Ishikawa (cell line): ENCODE measurements at regions not wholly inside any gene's neighbourhood (a gene's known extent, or its start where the extent isn't known, plus 50 kb on each side); places are given as distances from the start of the nearest gene placed in this dataset.

ENCODE experiments used
- CEBPB ChIP-seq: IDR thresholded peaks from 2 replicates; pipeline ENCODE4 v1.6.1; 2012
- CREB1 ChIP-seq: IDR thresholded peaks from 2 replicates; pipeline ENCODE4 v1.6.1; 2012; ENCODE audit warnings: low read depth
- EGR1 ChIP-seq: IDR thresholded peaks from 2 replicates; pipeline ENCODE4 v1.6.1; 2012
- EP300 ChIP-seq: IDR thresholded peaks from 2 replicates; pipeline ENCODE4 v1.6.1; 2012; ENCODE audit warnings: borderline replicate concordance
- FOXM1 ChIP-seq: IDR thresholded peaks from 2 replicates; pipeline ENCODE4 v1.6.1; 2012; ENCODE audit warnings: low read depth, borderline replicate concordance
- NFIC ChIP-seq: IDR thresholded peaks from 2 replicates; pipeline ENCODE4 v1.6.1; 2012
- RAD21 ChIP-seq: IDR thresholded peaks from 2 replicates; pipeline ENCODE4 v1.6.1; 2012; ENCODE audit warnings: low read depth
- TAF1 ChIP-seq: IDR thresholded peaks from 2 replicates; pipeline ENCODE4 v1.6.1; 2012; ENCODE audit warnings: low read depth, mild to moderate bottlenecking
- TCF12 ChIP-seq: IDR thresholded peaks from 2 replicates; pipeline ENCODE4 v1.6.1; 2012; ENCODE audit warnings: low read depth
- TEAD4 ChIP-seq: IDR thresholded peaks from 2 replicates; pipeline ENCODE4 v1.6.1; 2012
- YY1 ChIP-seq: IDR thresholded peaks from 2 replicates; pipeline ENCODE4 v1.6.1; 2012; ENCODE audit warnings: low read depth
- ZBTB7A ChIP-seq: IDR thresholded peaks from 2 replicates; pipeline ENCODE4 v1.6.1; 2012; ENCODE audit warnings: low read depth
- TF ChIP-seq, protein P1 (sequence below): IDR thresholded peaks from 2 replicates; pipeline ENCODE4 v1.6.1; 2012
- TF ChIP-seq, protein P2 (sequence below): IDR thresholded peaks from 2 replicates; pipeline ENCODE4 v1.6.1; 2012
- TF ChIP-seq, protein P3 (sequence below): IDR thresholded peaks from 2 replicates; pipeline ENCODE4 v1.6.1; 2012; ENCODE audit warnings: low read depth, mild to moderate bottlenecking

DNA sequence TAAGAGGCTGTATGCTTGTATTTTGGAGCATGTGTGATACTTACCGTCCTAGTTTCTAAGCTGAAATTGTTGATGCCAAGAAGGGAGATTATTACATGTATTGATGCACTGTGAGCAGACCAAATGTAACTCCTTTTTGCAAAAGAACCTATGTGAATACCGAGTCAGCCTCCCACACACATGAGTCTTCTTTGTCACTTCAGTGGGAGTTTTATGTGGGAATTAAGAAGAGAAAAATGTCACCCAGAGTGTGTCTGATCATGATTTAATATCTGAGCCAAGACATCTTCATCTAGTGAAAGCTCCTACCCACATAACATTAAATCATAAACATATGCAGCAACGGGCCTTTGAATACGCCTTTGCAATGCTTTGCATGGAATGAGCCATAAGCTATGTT lies 380.3 kb upstream of the ACTBL2 start:
- no peak for TF ChIP-seq EGR1
- TF ChIP-seq TEAD4, result no peak
- no peak for TF ChIP-seq CREB1
- no peak for TF ChIP-seq EP300
- TF ChIP-seq ZBTB7A, result no peak
- no peak for TF ChIP-seq CEBPB
- TF ChIP-seq, protein P1, sequence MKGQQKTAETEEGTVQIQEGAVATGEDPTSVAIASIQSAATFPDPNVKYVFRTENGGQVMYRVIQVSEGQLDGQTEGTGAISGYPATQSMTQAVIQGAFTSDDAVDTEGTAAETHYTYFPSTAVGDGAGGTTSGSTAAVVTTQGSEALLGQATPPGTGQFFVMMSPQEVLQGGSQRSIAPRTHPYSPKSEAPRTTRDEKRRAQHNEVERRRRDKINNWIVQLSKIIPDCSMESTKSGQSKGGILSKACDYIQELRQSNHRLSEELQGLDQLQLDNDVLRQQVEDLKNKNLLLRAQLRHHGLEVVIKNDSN, result no peak
- TF ChIP-seq, protein P2, sequence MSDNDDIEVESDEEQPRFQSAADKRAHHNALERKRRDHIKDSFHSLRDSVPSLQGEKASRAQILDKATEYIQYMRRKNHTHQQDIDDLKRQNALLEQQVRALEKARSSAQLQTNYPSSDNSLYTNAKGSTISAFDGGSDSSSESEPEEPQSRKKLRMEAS, result no peak
- TF ChIP-seq FOXM1, result no peak
- TF ChIP-seq NFIC, result no peak
- TF ChIP-seq RAD21, result no peak
- no peak for TF ChIP-seq YY1

DNA sequence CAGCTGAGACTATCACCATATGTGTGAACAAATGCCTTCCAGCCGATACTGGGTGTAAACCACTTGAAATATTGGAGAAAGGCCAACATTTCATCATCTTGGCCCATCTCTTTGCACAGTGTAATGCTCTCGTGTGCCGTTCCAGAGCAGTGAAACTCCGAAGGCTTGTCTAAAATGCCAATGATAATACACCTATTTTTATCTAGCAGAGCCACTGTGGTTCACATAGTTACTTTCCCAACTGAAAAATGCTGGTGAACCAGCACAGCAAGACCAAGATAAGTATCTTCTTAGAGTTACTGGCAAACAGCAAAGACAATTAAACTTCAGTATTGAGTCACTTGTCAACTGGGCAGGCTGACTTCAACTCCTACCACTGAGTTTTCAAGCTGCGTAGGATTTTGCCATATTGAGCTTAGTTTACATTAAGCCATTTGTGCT lies 379.9 kb upstream of the ACTBL2 start:
- TF ChIP-seq TCF12, result no peak
- TF ChIP-seq TAF1, result no peak
- TF ChIP-seq, protein P1, result no peak
- TF ChIP-seq EGR1, result no peak
- TF ChIP-seq CREB1, result no peak
- TF ChIP-seq, protein P2, result no peak
- TF ChIP-seq EP300, result no peak
- no peak for TF ChIP-seq RAD21
- no peak for TF ChIP-seq YY1
- no peak for TF ChIP-seq NFIC
- TF ChIP-seq FOXM1, result no peak
- no peak for TF ChIP-seq CEBPB
- no peak for TF ChIP-seq ZBTB7A
- no peak for TF ChIP-seq TEAD4
- TF ChIP-seq, protein P3, sequence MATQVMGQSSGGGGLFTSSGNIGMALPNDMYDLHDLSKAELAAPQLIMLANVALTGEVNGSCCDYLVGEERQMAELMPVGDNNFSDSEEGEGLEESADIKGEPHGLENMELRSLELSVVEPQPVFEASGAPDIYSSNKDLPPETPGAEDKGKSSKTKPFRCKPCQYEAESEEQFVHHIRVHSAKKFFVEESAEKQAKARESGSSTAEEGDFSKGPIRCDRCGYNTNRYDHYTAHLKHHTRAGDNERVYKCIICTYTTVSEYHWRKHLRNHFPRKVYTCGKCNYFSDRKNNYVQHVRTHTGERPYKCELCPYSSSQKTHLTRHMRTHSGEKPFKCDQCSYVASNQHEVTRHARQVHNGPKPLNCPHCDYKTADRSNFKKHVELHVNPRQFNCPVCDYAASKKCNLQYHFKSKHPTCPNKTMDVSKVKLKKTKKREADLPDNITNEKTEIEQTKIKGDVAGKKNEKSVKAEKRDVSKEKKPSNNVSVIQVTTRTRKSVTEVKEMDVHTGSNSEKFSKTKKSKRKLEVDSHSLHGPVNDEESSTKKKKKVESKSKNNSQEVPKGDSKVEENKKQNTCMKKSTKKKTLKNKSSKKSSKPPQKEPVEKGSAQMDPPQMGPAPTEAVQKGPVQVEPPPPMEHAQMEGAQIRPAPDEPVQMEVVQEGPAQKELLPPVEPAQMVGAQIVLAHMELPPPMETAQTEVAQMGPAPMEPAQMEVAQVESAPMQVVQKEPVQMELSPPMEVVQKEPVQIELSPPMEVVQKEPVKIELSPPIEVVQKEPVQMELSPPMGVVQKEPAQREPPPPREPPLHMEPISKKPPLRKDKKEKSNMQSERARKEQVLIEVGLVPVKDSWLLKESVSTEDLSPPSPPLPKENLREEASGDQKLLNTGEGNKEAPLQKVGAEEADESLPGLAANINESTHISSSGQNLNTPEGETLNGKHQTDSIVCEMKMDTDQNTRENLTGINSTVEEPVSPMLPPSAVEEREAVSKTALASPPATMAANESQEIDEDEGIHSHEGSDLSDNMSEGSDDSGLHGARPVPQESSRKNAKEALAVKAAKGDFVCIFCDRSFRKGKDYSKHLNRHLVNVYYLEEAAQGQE, result no peak

DNA sequence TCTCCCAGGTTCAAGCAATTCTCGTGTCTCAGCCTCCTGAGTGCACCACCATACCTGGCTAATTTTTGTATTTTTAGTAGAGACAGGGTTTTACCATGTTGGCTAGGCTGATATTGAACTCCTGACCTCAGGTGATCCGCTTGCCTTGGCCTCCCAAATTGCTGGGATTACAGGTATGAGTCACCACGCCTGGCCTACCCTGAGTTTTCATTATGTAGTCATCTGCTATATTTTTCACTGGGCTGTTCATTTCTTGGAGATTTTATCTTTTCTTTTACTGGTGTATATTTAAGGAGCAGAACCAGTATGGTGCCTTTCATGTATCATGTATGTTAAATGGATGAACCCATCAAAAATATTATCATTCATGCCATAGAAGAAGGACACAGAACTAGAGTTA lies 377.0 kb upstream of the ACTBL2 start:
- TF ChIP-seq CEBPB (no peak), ZBTB7A (no peak), CREB1 (no peak), TEAD4 (no peak), YY1 (no peak), NFIC (no peak), EGR1 (no peak), FOXM1 (no peak), TAF1 (no peak)
- TF ChIP-seq, protein P1, result no peak
- TF ChIP-seq, protein P3, result no peak
- TF ChIP-seq, protein P2, result no peak

DNA sequence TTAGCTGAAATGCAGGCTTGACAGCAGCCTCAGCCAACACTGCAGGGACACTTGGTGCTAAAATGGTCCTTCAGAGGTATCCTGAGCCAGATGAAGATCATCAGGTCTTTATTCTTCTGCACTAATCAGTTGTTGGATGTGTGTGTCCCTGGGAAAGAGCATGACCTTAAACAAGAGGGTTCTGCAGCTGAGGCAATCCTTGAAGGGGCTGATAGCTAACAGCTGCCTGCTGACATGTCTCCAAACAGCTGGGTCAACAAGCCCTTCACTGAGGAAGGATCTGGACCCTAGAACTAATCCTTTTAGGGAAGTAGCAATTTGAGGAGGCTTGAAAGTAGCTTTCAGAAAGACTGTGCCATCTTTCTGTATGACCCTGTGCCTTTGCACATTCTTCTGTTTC lies 376.3 kb upstream of the ACTBL2 start:
- no peak for TF ChIP-seq EP300
- TF ChIP-seq TCF12, result no peak
- TF ChIP-seq TAF1, result no peak
- no peak for TF ChIP-seq ZBTB7A
- TF ChIP-seq, protein P2, result no peak
- no peak for TF ChIP-seq YY1
- TF ChIP-seq, protein P3, result no peak
- no peak for TF ChIP-seq CEBPB
- no peak for TF ChIP-seq FOXM1
- no peak for TF ChIP-seq RAD21
- TF ChIP-seq, protein P1, result no peak
- no peak for TF ChIP-seq EGR1
- no peak for TF ChIP-seq CREB1
- TF ChIP-seq NFIC, result no peak
- TF ChIP-seq TEAD4, result no peak
